ENCODE measurements at regions not wholly inside any gene's neighbourhood (a gene's known extent, or its start where the extent isn't known, plus 50 kb on each side); places are given as distances from the start of the nearest gene placed in this dataset.
"Not testable (repeated sequence)": the region's sequence is repeated elsewhere in the genome, so short reads cannot be mapped to it uniquely, and the experiment has no call there.

DNA sequence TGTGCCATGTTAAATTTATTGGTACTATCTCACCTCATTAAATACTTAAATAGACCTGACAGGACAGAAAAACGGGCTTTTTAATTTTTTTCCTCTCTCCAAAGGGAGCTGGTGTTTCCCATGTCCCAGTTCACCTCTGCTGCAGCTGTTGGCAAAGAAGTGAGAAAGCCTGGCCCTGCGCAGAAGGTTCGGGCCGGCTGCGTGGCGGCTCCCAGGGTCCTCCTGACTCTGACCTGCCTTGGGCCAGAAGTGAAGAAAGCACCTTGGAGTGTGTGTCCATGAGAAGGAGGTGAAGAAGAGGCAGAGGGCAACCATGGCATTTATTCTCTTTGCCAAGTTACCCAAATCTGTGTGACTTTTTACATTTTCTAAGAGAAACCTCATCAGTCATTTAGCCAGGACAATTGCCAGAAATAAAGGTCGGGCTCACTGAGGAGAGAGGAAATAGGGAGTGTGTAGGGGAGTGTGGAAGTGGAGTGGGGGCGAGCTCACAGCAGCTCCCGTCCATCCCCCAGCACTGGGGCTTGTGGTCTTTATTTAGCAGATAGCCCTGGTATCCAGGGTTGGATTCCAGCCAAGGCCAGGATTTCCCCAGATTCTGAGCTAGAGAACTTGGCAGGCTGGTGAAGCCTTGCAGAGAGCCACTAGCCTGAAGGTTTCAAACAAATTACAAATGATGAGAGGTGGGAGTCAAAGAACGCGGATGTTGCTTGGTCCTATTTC lies 102.4 kb upstream of the CADM1 start:
- H3K27ac ChIP-seq = peak overlapping the region in 2 of 4 donors; percentile 40 to 49

DNA sequence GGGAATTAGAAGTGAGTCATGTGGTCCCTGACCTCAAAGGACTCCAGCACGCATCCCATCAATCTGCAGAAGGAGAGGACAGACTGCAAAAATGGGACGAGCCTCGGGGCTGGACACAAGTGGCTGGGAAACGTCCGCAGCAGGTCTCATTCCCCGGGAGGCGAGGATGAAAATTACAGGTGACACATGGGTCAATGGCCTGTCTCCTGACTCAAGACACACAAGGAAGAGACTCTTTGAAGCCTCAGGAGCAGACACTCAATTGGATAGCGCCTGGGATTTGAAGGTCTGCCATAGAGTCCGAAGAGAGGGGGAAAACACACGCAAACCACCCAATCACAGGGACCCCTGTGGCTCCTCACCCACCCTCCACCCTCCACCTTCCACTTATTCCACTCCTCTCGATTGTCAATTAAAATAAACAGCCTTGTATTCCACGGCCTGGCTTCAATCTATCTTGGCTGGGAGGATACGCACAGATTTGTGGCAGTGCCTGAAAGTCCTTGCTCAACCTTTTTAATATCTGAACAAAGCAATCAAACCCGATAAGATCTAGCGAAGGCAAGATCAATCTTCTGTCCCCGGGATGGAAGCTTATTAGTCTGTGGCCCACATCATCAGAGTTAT lies 101.8 kb upstream of the CADM1 start:
- intact Hi-C loops (cut with DNase I; ENCODE audit: low total_unique reads) = loop anchor here (5.0 kb wide), 1 partner anchor 156 kb away; no protein-coding TSS in a partner anchor
- H3K27ac ChIP-seq = peak overlapping the region in 1 of 4 donors; percentile 49
- no peak for ATAC-seq
- no peaks in the 10 kb centered on the region for H3K9me3 ChIP-seq
- H3K4me3 ChIP-seq = no peak overlapping the region
- in situ Hi-C loops (cut with MboI; ENCODE audit: low sequenced_read_pairs in 4 of 4) = no loop called here
- no peaks in the 10 kb centered on the region for H3K36me3 ChIP-seq
- TF ChIP-seq, protein P1, sequence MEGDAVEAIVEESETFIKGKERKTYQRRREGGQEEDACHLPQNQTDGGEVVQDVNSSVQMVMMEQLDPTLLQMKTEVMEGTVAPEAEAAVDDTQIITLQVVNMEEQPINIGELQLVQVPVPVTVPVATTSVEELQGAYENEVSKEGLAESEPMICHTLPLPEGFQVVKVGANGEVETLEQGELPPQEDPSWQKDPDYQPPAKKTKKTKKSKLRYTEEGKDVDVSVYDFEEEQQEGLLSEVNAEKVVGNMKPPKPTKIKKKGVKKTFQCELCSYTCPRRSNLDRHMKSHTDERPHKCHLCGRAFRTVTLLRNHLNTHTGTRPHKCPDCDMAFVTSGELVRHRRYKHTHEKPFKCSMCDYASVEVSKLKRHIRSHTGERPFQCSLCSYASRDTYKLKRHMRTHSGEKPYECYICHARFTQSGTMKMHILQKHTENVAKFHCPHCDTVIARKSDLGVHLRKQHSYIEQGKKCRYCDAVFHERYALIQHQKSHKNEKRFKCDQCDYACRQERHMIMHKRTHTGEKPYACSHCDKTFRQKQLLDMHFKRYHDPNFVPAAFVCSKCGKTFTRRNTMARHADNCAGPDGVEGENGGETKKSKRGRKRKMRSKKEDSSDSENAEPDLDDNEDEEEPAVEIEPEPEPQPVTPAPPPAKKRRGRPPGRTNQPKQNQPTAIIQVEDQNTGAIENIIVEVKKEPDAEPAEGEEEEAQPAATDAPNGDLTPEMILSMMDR (IDR thresholded peaks at IDR 0.05 in 4 of 5, conservative IDR thresholded peaks at IDR 0.05 in 1 of 5) = no peak
- TF ChIP-seq POLR2A (IDR thresholded peaks at IDR 0.05) = no peak
- peaks cover 15 to 18% of the 10 kb centered on the region in 2 donors for H3K4me1 ChIP-seq
- no peak for DNase-seq
- no peaks in the 10 kb centered on the region for H3K27me3 ChIP-seq

More for the DNA sequence above, 102.4 kb upstream of the CADM1 start:
- intact Hi-C loops (cut with DNase I; ENCODE audit: low total_unique reads) = loop anchor here (5.0 kb wide), 1 partner anchor 156 kb away; no protein-coding TSS in a partner anchor
- Histone ChIP-seq H3K36me3 (no peaks in the 10 kb centered on the region), H3K27me3 (no peaks in the 10 kb centered on the region), H3K4me3 (no peak overlapping the region), H3K9me3 (no peaks in the 10 kb centered on the region), H3K4me1 (peaks cover 15 to 18% of the 10 kb centered on the region in 2 donors)
- TF ChIP-seq, protein P1 (IDR thresholded peaks at IDR 0.05 in 4 of 5, conservative IDR thresholded peaks at IDR 0.05 in 1 of 5) = no peak
- no peak for TF ChIP-seq POLR2A (IDR thresholded peaks at IDR 0.05)
- DNase-seq (peak in 1 of 2 donors; percentile 24), ATAC-seq (peak; percentile 53 to 57)
- in situ Hi-C loops (cut with MboI; ENCODE audit: low sequenced_read_pairs in 4 of 4) = no loop called here

DNA sequence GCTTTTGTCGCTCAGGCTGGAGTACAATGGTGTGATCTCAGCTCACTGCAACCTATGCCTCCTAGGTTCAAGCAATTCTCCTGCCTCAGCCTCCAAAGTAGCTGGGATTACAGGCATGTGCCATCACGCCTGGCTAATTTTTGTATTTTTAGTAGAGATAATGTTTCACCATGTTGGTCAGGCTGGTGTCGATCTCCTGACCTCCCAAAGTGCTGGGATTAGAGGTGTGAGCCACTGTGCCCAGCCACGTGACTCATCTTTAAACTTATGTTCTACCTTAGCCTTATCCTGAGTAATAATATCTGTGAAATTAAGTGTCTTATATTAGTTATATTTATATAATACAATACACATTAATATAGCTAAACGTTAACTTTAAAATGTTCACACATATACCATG lies 101.2 kb upstream of the CADM1 start:
- intact Hi-C loops (cut with DNase I; ENCODE audit: low total_unique reads) = loop anchor here (5.0 kb wide), 1 partner anchor 157 kb away; no protein-coding TSS in a partner anchor
- DNase-seq; ATAC-seq; H3K27ac ChIP-seq; H3K9me3 ChIP-seq; H3K27me3 ChIP-seq; H3K4me3 ChIP-seq; H3K36me3 ChIP-seq; in situ Hi-C loops (cut with MboI; ENCODE audit: low sequenced_read_pairs in 4 of 4): not testable (repeated sequence)
- H3K4me1 ChIP-seq = peaks cover 15 to 18% of the 10 kb centered on the region in 2 donors

DNA sequence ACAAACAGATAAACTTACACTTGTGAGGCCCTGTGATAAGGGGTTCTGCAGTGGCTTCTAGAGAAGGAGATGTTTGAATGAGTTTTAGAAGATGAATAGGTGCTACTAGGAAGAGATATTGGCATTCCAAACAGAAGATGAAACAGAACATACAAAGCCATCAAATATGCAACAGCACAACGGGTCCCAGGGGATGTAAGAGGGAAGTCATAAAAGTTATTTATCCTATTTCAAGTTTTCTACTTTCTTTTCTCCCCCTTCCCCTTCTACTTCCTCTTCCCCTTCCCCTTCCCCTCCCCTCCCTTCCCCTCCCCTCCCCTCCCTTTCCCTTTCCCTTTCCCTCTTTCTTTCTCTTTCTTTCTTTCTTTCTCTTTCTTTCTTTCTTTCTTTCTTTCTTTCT lies 94.9 kb upstream of the CADM1 start:
- DNase-seq = no peak
- Histone ChIP-seq H3K36me3 (no peaks in the 10 kb centered on the region), H3K27ac (no peak overlapping the region), H3K4me3 (no peak overlapping the region), H3K27me3 (no peaks in the 10 kb centered on the region), H3K4me1 (no peaks in the 10 kb centered on the region), H3K9me3 (no peaks in the 10 kb centered on the region)
- no peak for ATAC-seq
- TF ChIP-seq, protein P1 (IDR thresholded peaks at IDR 0.05 in 4 of 5, conservative IDR thresholded peaks at IDR 0.05 in 1 of 5) = no peak
- no peak for TF ChIP-seq POLR2A (IDR thresholded peaks at IDR 0.05)
- intact Hi-C loops (cut with DNase I; ENCODE audit: low total_unique reads) = no loop called here
- in situ Hi-C loops (cut with MboI; ENCODE audit: low sequenced_read_pairs in 4 of 4) = no loop called here

DNA sequence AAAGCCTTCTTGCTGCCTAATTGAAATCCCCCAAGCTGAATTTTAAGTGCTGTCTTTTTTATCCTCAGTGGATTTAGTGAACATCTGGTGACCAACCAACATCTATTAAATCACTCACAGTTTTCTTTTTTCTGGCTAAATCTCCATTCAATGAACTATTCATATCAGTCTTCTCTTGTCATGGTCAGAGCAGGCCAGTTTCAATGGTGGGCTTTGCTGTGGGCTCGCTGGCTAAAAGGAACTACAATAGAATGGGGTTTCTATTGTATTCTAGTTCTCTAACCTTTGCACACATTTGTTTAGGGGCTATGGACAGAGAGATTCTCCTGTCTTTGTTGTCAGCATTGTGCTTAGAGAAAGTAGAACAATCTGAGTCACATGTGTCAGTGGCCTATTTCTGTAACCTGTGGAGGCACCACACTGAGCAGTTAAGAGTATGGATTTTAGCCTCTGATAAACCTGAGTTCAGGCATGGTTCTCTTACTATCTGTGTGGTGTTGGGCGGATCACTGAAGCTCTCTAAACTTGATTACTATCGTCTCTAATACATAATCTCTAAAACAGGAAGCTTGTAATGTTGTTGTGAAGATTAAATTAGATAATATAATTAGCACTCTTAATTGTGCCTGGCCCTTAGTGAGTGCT lies 94.2 kb upstream of the CADM1 start:
- Histone ChIP-seq H3K36me3 (no peaks in the 10 kb centered on the region), H3K4me3 (no peak overlapping the region), H3K27me3 (no peaks in the 10 kb centered on the region), H3K9me3 (no peaks in the 10 kb centered on the region), H3K27ac (no peak overlapping the region), H3K4me1 (no peaks in the 10 kb centered on the region)
- in situ Hi-C loops (cut with MboI; ENCODE audit: low sequenced_read_pairs in 4 of 4) = no loop called here
- DNase-seq (no peak), ATAC-seq (no peak)
- intact Hi-C loops (cut with DNase I; ENCODE audit: low total_unique reads) = no loop called here
- TF ChIP-seq, protein P1 (IDR thresholded peaks at IDR 0.05 in 4 of 5, conservative IDR thresholded peaks at IDR 0.05 in 1 of 5) = no peak
- no peak for TF ChIP-seq POLR2A (IDR thresholded peaks at IDR 0.05)

Measured in gastrocnemius medialis (tissue), 4 donors.